Trophoblast cell (in vitro differentiated cells and primary cell): ENCODE measurements at regions not wholly inside any gene's neighbourhood (a gene's known extent, or its start where the extent isn't known, plus 50 kb on each side); places are given as distances from the start of the nearest gene placed in this dataset.
A peak's percentile ranks its signal among the peaks of the same experiment; 100 is the strongest.

ENCODE experiments used
- DNase-seq, 2 donors: peaks; one replicate each; pipeline ENCODE4 v3.0.0-alpha.2; 2016
- H2AFZ ChIP-seq: 2 replicates; pipeline ENCODE4 v1.6.1; 2013; ENCODE audit warnings: low read length, moderate library complexity, mild to moderate bottlenecking; ENCODE audit not compliant: insufficient read depth, poor library complexity
- H2AK5ac ChIP-seq: 2 replicates; pipeline ENCODE4 v1.6.1; 2013; ENCODE audit warnings: mild to moderate bottlenecking, low read length
- H2BK120ac ChIP-seq: 2 replicates; pipeline ENCODE4 v1.6.1; 2013; ENCODE audit warnings: low read length, mild to moderate bottlenecking, moderate library complexity; ENCODE audit not compliant: insufficient read depth, poor library complexity
- H2BK12ac ChIP-seq: 2 replicates; pipeline ENCODE4 v1.6.1; 2013; ENCODE audit warnings: mild to moderate bottlenecking, low read length, moderate library complexity
- H2BK5ac ChIP-seq: 2 replicates; pipeline ENCODE4 v1.6.1; 2013; ENCODE audit warnings: low read length, low read depth, moderate library complexity, mild to moderate bottlenecking; ENCODE audit not compliant: poor library complexity
- H3K14ac ChIP-seq: 2 replicates; pipeline ENCODE4 v1.6.1; 2013; ENCODE audit warnings: mild to moderate bottlenecking, low read length
- H3K18ac ChIP-seq: 2 replicates; pipeline ENCODE4 v1.6.1; 2013; ENCODE audit warnings: mild to moderate bottlenecking, low read length
- H3K23ac ChIP-seq: 2 replicates; pipeline ENCODE4 v1.6.1; 2013; ENCODE audit warnings: low read length
- H3K27ac ChIP-seq: 2 replicates; pipeline ENCODE4 v1.5.1; 2013; ENCODE audit warnings: low read depth, mild to moderate bottlenecking, inconsistent platforms, low read length, moderate library complexity
- H3K27me3 ChIP-seq: 2 replicates; pipeline ENCODE4 v1.6.1; 2013; ENCODE audit warnings: inconsistent platforms, mild to moderate bottlenecking, low read length, moderate library complexity; ENCODE audit not compliant: insufficient read depth
- H3K36me3 ChIP-seq, 2 experiments: 1 replicate in 1 of 2; 2 replicates in 1 of 2; pipeline ENCODE4 v1.6.1; 2013; ENCODE audit warnings: low read length in 2 of 2, mild to moderate bottlenecking in 2 of 2, moderate library complexity in 1 of 2; ENCODE audit not compliant: insufficient read depth in 2 of 2, control insufficient read depth in 1 of 2
- H3K4ac ChIP-seq: 2 replicates; pipeline ENCODE4 v1.6.1; 2013; ENCODE audit warnings: low read depth, mild to moderate bottlenecking, low read length, moderate library complexity
- H3K4me1 ChIP-seq, 2 experiments: 1 replicate in 1 of 2; 2 replicates in 1 of 2; pipeline ENCODE4 v1.6.1; 2013; ENCODE audit warnings: low read length in 2 of 2, mild to moderate bottlenecking in 2 of 2, moderate library complexity in 1 of 2; ENCODE audit not compliant: insufficient read depth in 2 of 2, control insufficient read depth in 1 of 2
- H3K4me2 ChIP-seq: 2 replicates; pipeline ENCODE4 v1.6.1; 2013; ENCODE audit warnings: inconsistent platforms, mild to moderate bottlenecking, low read length, moderate library complexity
- H3K4me3 ChIP-seq: 2 replicates; pipeline ENCODE4 v1.5.1; 2013; ENCODE audit warnings: mild to moderate bottlenecking, low read depth, low read length, inconsistent platforms
- H3K79me1 ChIP-seq: one replicate; pipeline ENCODE4 v1.6.1; 2013; ENCODE audit warnings: low read length
- H3K79me2 ChIP-seq: 2 replicates; pipeline ENCODE4 v1.6.1; 2013; ENCODE audit warnings: low read length, mild to moderate bottlenecking; ENCODE audit not compliant: control insufficient read depth, insufficient read depth, poor library complexity
- H3K9ac ChIP-seq: 2 replicates; pipeline ENCODE4 v1.6.1; 2013; ENCODE audit warnings: mild to moderate bottlenecking, low read length
- H3K9me3 ChIP-seq: 2 replicates; pipeline ENCODE4 v1.6.1; 2013; ENCODE audit warnings: low read depth, mild to moderate bottlenecking, control low read depth, inconsistent platforms, low read length; ENCODE audit not compliant: insufficient read depth
- H4K12ac ChIP-seq: 2 replicates; pipeline ENCODE4 v1.6.1; 2013; ENCODE audit warnings: low read depth, mild to moderate bottlenecking, low read length, moderate library complexity
- H4K8ac ChIP-seq: 2 replicates; pipeline ENCODE4 v1.6.1; 2013; ENCODE audit warnings: low read depth, mild to moderate bottlenecking, low read length, moderate library complexity
- H4K91ac ChIP-seq: one replicate; pipeline ENCODE4 v1.6.1; 2013; ENCODE audit warnings: low read depth, mild to moderate bottlenecking, low read length, moderate library complexity
- WGBS: extraction: QIAGEN DNeasy Blood & Tissue Kit; methylation state at CpG from one replicate; pipeline ENCODE4 v1.1.7; 2013; ENCODE audit warnings: missing lambda C conversion rate; ENCODE audit not compliant: insufficient read length, insufficient coverage; ENCODE audit errors: extremely low coverage; 5-methylcytosine and 5-hydroxymethylcytosine counted together

DNA sequence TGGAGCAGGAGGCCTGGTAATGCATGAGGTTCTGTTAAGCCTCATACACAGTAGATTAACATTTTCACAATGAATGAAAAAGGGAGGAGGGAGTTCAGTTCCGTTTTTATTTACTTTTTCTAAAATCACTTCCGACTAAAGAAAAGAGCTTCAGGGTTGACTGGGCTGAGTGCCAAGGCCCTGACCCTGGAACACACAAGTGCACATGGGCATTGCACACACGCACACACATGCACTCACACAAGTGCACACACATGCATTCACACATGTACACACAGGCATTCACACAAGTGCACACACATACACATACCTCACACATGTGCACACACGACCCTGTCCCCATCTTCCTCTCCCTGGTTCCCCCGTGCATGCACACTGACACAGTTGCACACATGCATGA lies 303.3 kb downstream of the BRD1 start:
- Histone ChIP-seq H3K23ac (peak overlapping the region; percentile 100), H4K91ac (no peak overlapping the region), H4K8ac (no peak overlapping the region), H2BK5ac (no peak overlapping the region), H2BK12ac (no peak overlapping the region), H3K9ac (no peak overlapping the region), H3K4me1 (peaks cover 0 to 3% of the 10 kb centered on the region in 2 experiments), H3K14ac (no peak overlapping the region), H3K4ac (no peak overlapping the region), H3K36me3 (peaks cover 0 to 3% of the 10 kb centered on the region in 2 experiments), H3K9me3 (peaks cover 17% of the 10 kb centered on the region), H3K4me3 (peak overlapping the region; percentile 59), H3K18ac (no peak overlapping the region), H3K4me2 (no peak overlapping the region), H2BK120ac (no peak overlapping the region), H3K79me2 (no peaks in the 10 kb centered on the region), H2AK5ac (no peak overlapping the region), H3K79me1 (no peaks in the 10 kb centered on the region), H3K27me3 (no peaks in the 10 kb centered on the region), H2AFZ (no peak overlapping the region), H4K12ac (no peak overlapping the region), H3K27ac (no peak overlapping the region)
- WGBS = no CpG with 5 or more reads among the region's 5 CpGs
- no peak for DNase-seq

DNA sequence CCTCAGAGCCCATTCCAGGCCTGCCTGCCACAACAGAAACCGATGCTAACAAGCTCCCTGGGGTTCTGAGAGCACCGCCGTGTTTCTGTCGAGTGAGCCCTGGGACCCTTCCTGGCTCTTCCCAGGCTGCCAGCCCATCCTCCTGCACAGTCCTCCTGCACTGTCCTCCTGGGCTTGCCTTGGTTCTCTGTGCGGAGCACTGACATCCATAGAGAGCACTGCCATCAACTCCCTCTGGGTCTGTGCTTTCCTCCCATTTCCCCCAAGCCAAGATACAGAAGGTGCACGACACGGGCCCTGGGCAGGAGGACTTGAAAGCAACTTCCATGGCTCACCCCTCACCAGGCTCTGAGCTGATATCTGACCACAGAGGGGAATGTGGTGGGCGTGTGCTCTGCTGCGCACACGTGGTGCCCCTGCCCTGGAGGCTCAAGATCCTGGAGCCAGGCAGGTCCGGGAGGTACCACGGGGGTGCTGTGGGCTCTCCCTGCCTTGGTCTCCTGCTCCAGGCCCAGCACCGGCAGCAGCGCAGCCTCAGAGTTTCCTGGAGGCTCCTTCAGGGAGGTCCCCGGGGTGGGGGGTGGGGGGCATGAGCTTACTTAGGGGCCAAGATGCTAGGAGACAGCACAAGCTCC lies 304.2 kb downstream of the BRD1 start:
- Histone ChIP-seq H3K27me3 (no peaks in the 10 kb centered on the region), H3K27ac (no peak overlapping the region), H3K4me1 (peaks cover 0 to 3% of the 10 kb centered on the region in 2 experiments), H3K18ac (no peak overlapping the region), H2AK5ac (no peak overlapping the region), H3K36me3 (peaks cover 0 to 3% of the 10 kb centered on the region in 2 experiments), H2AFZ (no peak overlapping the region), H2BK12ac (no peak overlapping the region), H4K12ac (no peak overlapping the region), H3K79me1 (no peaks in the 10 kb centered on the region), H4K91ac (no peak overlapping the region), H3K4me3 (no peak overlapping the region), H3K23ac (no peak overlapping the region), H3K4ac (no peak overlapping the region), H3K4me2 (no peak overlapping the region), H2BK120ac (no peak overlapping the region), H2BK5ac (no peak overlapping the region), H3K14ac (no peak overlapping the region), H3K79me2 (no peaks in the 10 kb centered on the region), H3K9me3 (peaks cover 17% of the 10 kb centered on the region), H3K9ac (peak overlapping the region; percentile 7), H4K8ac (no peak overlapping the region)
- no peak for DNase-seq
- WGBS = no CpG with 5 or more reads among the region's 15 CpGs

DNA sequence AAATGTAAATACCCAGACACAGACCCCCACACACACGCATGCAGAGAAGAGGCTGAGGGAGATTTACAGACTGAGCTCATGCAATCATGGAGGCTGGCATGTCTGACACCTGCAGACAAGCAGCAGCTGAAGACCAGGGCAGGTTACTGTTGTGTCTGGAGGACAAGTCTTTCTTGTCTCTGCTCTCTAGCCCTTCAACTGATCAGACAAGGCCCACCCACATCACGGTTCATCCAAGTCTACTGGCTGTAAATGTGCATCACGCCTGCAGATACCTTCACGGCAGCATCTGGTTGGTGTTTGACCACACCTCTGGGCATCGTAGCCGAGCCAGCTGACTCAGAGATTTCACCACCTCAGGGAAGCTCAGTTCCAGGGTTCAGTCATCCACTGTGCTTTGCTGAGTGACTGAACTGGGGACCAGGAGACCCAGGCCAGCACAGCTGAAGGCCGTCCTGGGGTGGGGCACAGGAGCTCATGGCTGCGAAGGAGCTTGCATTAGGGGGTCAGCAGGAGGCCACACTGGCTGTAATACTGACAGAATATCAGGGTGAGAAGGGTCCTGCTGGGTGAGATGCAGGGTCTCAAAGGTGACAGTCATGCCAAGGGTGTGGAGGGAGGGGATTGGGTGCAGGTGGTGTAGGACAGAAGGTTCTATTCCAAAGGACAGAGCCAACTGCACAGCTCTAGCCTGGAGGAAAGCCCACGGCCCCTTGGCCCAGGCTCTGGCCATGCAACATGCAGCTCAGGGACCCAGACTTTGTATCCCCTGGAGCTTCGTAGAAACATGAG lies 304.9 kb downstream of the BRD1 start:
- H3K4me1 ChIP-seq = peaks cover 0 to 3% of the 10 kb centered on the region in 2 experiments
- WGBS = no CpG with 5 or more reads among the region's 10 CpGs
- peaks cover 0 to 3% of the 10 kb centered on the region in 2 experiments for H3K36me3 ChIP-seq
- no peak for DNase-seq
- H4K12ac ChIP-seq = no peak overlapping the region
- no peak overlapping the region for H2AK5ac ChIP-seq
- no peak overlapping the region for H4K8ac ChIP-seq
- H3K18ac ChIP-seq = no peak overlapping the region
- H3K79me1 ChIP-seq = no peaks in the 10 kb centered on the region
- no peaks in the 10 kb centered on the region for H3K27me3 ChIP-seq
- H3K23ac ChIP-seq = no peak overlapping the region
- no peak overlapping the region for H2BK12ac ChIP-seq
- H3K9me3 ChIP-seq = peaks cover 17% of the 10 kb centered on the region
- no peak overlapping the region for H2BK120ac ChIP-seq
- no peak overlapping the region for H4K91ac ChIP-seq
- no peak overlapping the region for H3K4ac ChIP-seq
- H3K4me3 ChIP-seq = no peak overlapping the region
- no peak overlapping the region for H2AFZ ChIP-seq
- no peaks in the 10 kb centered on the region for H3K79me2 ChIP-seq
- H3K4me2 ChIP-seq = no peak overlapping the region
- no peak overlapping the region for H3K14ac ChIP-seq
- H3K9ac ChIP-seq = no peak overlapping the region
- H3K27ac ChIP-seq = no peak overlapping the region
- no peak overlapping the region for H2BK5ac ChIP-seq

DNA sequence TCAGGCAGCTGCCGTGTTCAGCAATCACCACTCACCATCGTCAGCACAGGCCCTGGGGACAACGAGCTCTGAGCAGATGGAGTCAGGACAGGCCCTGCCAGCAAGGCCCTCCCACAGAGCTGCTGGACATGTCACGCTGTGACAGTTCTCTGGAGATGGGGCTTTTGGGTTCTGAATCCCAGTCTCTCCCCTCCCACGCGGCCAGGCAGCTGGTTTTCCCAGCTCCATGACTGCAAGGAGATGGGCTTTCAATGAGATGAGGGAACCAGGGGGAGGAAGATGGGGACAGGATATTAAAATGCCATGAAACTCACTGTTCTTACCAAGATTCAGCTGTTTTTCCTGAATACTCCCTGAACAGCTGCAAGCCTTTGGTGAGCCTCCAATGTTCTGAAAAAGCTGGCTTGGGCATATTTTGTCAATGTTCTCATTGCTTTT lies 305.9 kb downstream of the BRD1 start:
- no CpG with 5 or more reads among the region's 6 CpGs for WGBS

More for the DNA sequence above, 305.9 kb downstream of the BRD1 start:
- Histone ChIP-seq H2BK5ac (no peak overlapping the region), H3K4me3 (no peak overlapping the region), H4K12ac (no peak overlapping the region), H2AFZ (no peak overlapping the region), H3K79me1 (no peaks in the 10 kb centered on the region), H3K18ac (no peak overlapping the region), H2AK5ac (no peak overlapping the region), H3K27ac (no peak overlapping the region), H2BK120ac (no peak overlapping the region), H2BK12ac (no peak overlapping the region), H3K9me3 (peaks cover 11% of the 10 kb centered on the region), H3K4me2 (no peak overlapping the region), H3K4ac (no peak overlapping the region), H3K14ac (no peak overlapping the region), H3K9ac (no peak overlapping the region), H3K79me2 (no peaks in the 10 kb centered on the region), H3K36me3 (peaks cover 0 to 3% of the 10 kb centered on the region in 2 experiments), H4K91ac (no peak overlapping the region), H3K27me3 (no peaks in the 10 kb centered on the region), H4K8ac (no peak overlapping the region), H3K4me1 (peaks cover 0 to 3% of the 10 kb centered on the region in 2 experiments), H3K23ac (no peak overlapping the region)
- DNase-seq = no peak
